ENCODE measurements at regions not wholly inside any gene's neighbourhood (a gene's known extent, or its start where the extent isn't known, plus 50 kb on each side); places are given as distances from the start of the nearest gene placed in this dataset.

- in situ Hi-C loops (cut with HindIII; ENCODE audit: low pct_unique_long_range_greater_than_20kb, low sequenced_read_pairs) = no loop called here
- DNase-seq (ENCODE audit: low read depth, low spot score) = no peak
Observed at GRCh38 chr10:108500396-108500795, 1335.9 kb upstream of the SORCS1 start.

- DNase-seq (ENCODE audit: low read depth, low spot score) = no peak
- in situ Hi-C loops (cut with HindIII; ENCODE audit: low pct_unique_long_range_greater_than_20kb, low sequenced_read_pairs) = no loop called here
Observed at GRCh38 chr10:108496106-108496505, 1331.6 kb upstream of the SORCS1 start.

- in situ Hi-C loops (cut with HindIII; ENCODE audit: low pct_unique_long_range_greater_than_20kb, low sequenced_read_pairs) = no loop called here
Observed at GRCh38 chr10:108490944-108491343, 1326.4 kb upstream of the SORCS1 start.

GRCh38 chr10:108471420-108471819 is 1306.9 kb upstream of the SORCS1 start:
- no peak for DNase-seq (ENCODE audit: low read depth, low spot score)
- in situ Hi-C loops (cut with HindIII; ENCODE audit: low pct_unique_long_range_greater_than_20kb, low sequenced_read_pairs) = no loop called here

More at GRCh38 chr10:108490944-108491343, 1326.4 kb upstream of the SORCS1 start:
- DNase-seq (ENCODE audit: low read depth, low spot score) = no peak

GRCh38 chr10:108469940-108470339 is 1305.4 kb upstream of the SORCS1 start:
- in situ Hi-C loops (cut with HindIII; ENCODE audit: low pct_unique_long_range_greater_than_20kb, low sequenced_read_pairs) = no loop called here
- DNase-seq (ENCODE audit: low read depth, low spot score) = no peak

GRCh38 chr10:108465871-108466641 is 1301.5 kb upstream of the SORCS1 start:
- in situ Hi-C loops (cut with HindIII; ENCODE audit: low pct_unique_long_range_greater_than_20kb, low sequenced_read_pairs) = no loop called here
- DNase-seq (ENCODE audit: low read depth, low spot score) = no peak

GRCh38 chr10:108462005-108462404 is 1297.5 kb upstream of the SORCS1 start:
- no peak for DNase-seq (ENCODE audit: low read depth, low spot score)
- in situ Hi-C loops (cut with HindIII; ENCODE audit: low pct_unique_long_range_greater_than_20kb, low sequenced_read_pairs) = no loop called here

- no peak for DNase-seq (ENCODE audit: low read depth, low spot score)
- in situ Hi-C loops (cut with HindIII; ENCODE audit: low pct_unique_long_range_greater_than_20kb, low sequenced_read_pairs) = no loop called here
Observed at GRCh38 chr10:108454793-108455192, 1290.3 kb upstream of the SORCS1 start.

- in situ Hi-C loops (cut with HindIII; ENCODE audit: low pct_unique_long_range_greater_than_20kb, low sequenced_read_pairs) = no loop called here
- DNase-seq (ENCODE audit: low read depth, low spot score) = no peak
Observed at GRCh38 chr10:108454224-108454623, 1289.7 kb upstream of the SORCS1 start.

- in situ Hi-C loops (cut with HindIII; ENCODE audit: low pct_unique_long_range_greater_than_20kb, low sequenced_read_pairs) = no loop called here
Observed at GRCh38 chr10:108453166-108453565, 1288.7 kb upstream of the SORCS1 start.

GRCh38 chr10:108452533-108452932 is 1288.0 kb upstream of the SORCS1 start:
- in situ Hi-C loops (cut with HindIII; ENCODE audit: low pct_unique_long_range_greater_than_20kb, low sequenced_read_pairs) = no loop called here
- no peak for DNase-seq (ENCODE audit: low read depth, low spot score)

More at GRCh38 chr10:108453166-108453565, 1288.7 kb upstream of the SORCS1 start:
- DNase-seq (ENCODE audit: low read depth, low spot score) = no peak

- no peak for DNase-seq (ENCODE audit: low read depth, low spot score)
- in situ Hi-C loops (cut with HindIII; ENCODE audit: low pct_unique_long_range_greater_than_20kb, low sequenced_read_pairs) = no loop called here
Observed at GRCh38 chr10:108450280-108450679, 1285.8 kb upstream of the SORCS1 start.

- in situ Hi-C loops (cut with HindIII; ENCODE audit: low pct_unique_long_range_greater_than_20kb, low sequenced_read_pairs) = no loop called here
- no peak for DNase-seq (ENCODE audit: low read depth, low spot score)
Observed at GRCh38 chr10:108445746-108446145, 1281.2 kb upstream of the SORCS1 start.

- no peak for DNase-seq (ENCODE audit: low read depth, low spot score)
- in situ Hi-C loops (cut with HindIII; ENCODE audit: low pct_unique_long_range_greater_than_20kb, low sequenced_read_pairs) = no loop called here
Observed at GRCh38 chr10:108443636-108444035, 1279.1 kb upstream of the SORCS1 start.

GRCh38 chr10:108439397-108439796 is 1274.9 kb upstream of the SORCS1 start:
- in situ Hi-C loops (cut with HindIII; ENCODE audit: low pct_unique_long_range_greater_than_20kb, low sequenced_read_pairs) = no loop called here
- DNase-seq (ENCODE audit: low read depth, low spot score) = no peak

GRCh38 chr10:108436096-108436495 is 1271.6 kb upstream of the SORCS1 start:
- no peak for DNase-seq (ENCODE audit: low read depth, low spot score)
- in situ Hi-C loops (cut with HindIII; ENCODE audit: low pct_unique_long_range_greater_than_20kb, low sequenced_read_pairs) = no loop called here

GRCh38 chr10:108434559-108435252 is 1270.2 kb upstream of the SORCS1 start:
- in situ Hi-C loops (cut with HindIII; ENCODE audit: low pct_unique_long_range_greater_than_20kb, low sequenced_read_pairs) = no loop called here
- no peak for DNase-seq (ENCODE audit: low read depth, low spot score)

- in situ Hi-C loops (cut with HindIII; ENCODE audit: low pct_unique_long_range_greater_than_20kb, low sequenced_read_pairs) = no loop called here
- no peak for DNase-seq (ENCODE audit: low read depth, low spot score)
Observed at GRCh38 chr10:108427146-108427545, 1262.6 kb upstream of the SORCS1 start.
